H1 (cell line): ENCODE measurements at regions not wholly inside any gene's neighbourhood (a gene's known extent, or its start where the extent isn't known, plus 50 kb on each side); places are given as distances from the start of the nearest gene placed in this dataset.

Experiments used
- CTCF ChIA-PET: fragments of 300-600 bp; sonication (Branson Sonifier 250); formaldehyde crosslinking; loops from one replicate; lab custom pipeline; 2021; ENCODE audit not compliant: partially characterized antibody; lab: Charles Lee
- POLR2A ChIA-PET: fragments of 300-600 bp; sonication (Branson Sonifier 250); formaldehyde crosslinking; loops from one replicate; lab custom pipeline; 2021; ENCODE audit warnings: inconsistent platforms; ENCODE audit not compliant: partially characterized antibody; lab: Charles Lee
- DNase-seq, 2 experiments: peaks; one replicate each; pipeline versions ENCODE4 v3.0.0 to v3.0.0-alpha.2; 2010 to 2022; ENCODE audit warnings: low spot score in 2 of 2, low read depth in 1 of 2, mixed read lengths in 1 of 2
- FAIRE-seq: peaks from 2 replicates; lab custom pipeline; 2011; peaks lifted over from hg19 to GRCh38; lab: Jason Lieb, UNC
- H2AFZ ChIP-seq: 2 replicates; pipeline ENCODE4 v1.8.1; 2012; ENCODE audit warnings: low read length, inconsistent platforms
- H2AK5ac ChIP-seq: 2 replicates; pipeline ENCODE4 v1.6.1; 2013; ENCODE audit warnings: low read depth, low read length
- H2BK120ac ChIP-seq: replicated peaks from 2 replicates; pipeline ENCODE3; 2013; ENCODE audit warnings: low read depth, low read length, inconsistent platforms
- H2BK12ac ChIP-seq: 2 replicates; pipeline ENCODE4 v1.6.1; 2013; ENCODE audit warnings: low read depth, low read length
- H2BK15ac ChIP-seq: 2 replicates; pipeline ENCODE4 v1.6.1; 2013; ENCODE audit warnings: low read length
- H2BK20ac ChIP-seq: 2 replicates; pipeline ENCODE4 v1.6.1; 2013; ENCODE audit warnings: low read length
- H2BK5ac ChIP-seq: 2 replicates; pipeline ENCODE4 v1.6.1; 2013; ENCODE audit warnings: low read depth, low read length
- H3K14ac ChIP-seq: 2 replicates; pipeline ENCODE4 v1.6.1; 2013; ENCODE audit warnings: inconsistent platforms; ENCODE audit not compliant: insufficient read length
- H3K18ac ChIP-seq: 2 replicates; pipeline ENCODE4 v1.6.1; 2013; ENCODE audit warnings: low read length; ENCODE audit errors: extremely low read depth
- H3K23ac ChIP-seq: 2 replicates; pipeline ENCODE4 v1.6.1; 2013; ENCODE audit warnings: inconsistent platforms; ENCODE audit not compliant: insufficient read length
- H3K23me2 ChIP-seq: 2 replicates; pipeline ENCODE4 v1.6.1; 2013; ENCODE audit warnings: low read depth, low read length
- H3K27ac ChIP-seq: 2 replicates; pipeline ENCODE4 v1.6.1; 2011; ENCODE audit warnings: low read depth, low read length, inconsistent platforms
- H3K27me3 ChIP-seq, 4 experiments: replicated peaks in 1 of 4; 1 replicate in 1 of 4; 2 replicates in 3 of 4; pipeline versions ENCODE4 v1.6.1 to v1.8.1; 2011 to 2013; ENCODE audit warnings: low read length in 3 of 4, mild to moderate bottlenecking in 3 of 4, inconsistent platforms in 2 of 4, mixed read lengths in 2 of 4, moderate library complexity in 1 of 4; ENCODE audit not compliant: control insufficient read depth in 3 of 4, insufficient read depth in 3 of 4; ENCODE audit errors: extremely low read depth in 1 of 4
- H3K36me3 ChIP-seq, 4 experiments: 2 replicates each; pipeline versions ENCODE4 v1.6.1 to v1.8.1; 2011 to 2013; ENCODE audit warnings: mild to moderate bottlenecking in 4 of 4, low read length in 3 of 4, moderate library complexity in 2 of 4, control low read depth in 1 of 4, inconsistent platforms in 1 of 4; ENCODE audit not compliant: insufficient read depth in 4 of 4, control insufficient read depth in 2 of 4
- H3K4ac ChIP-seq: replicated peaks from 2 replicates; pipeline ENCODE3; 2013; ENCODE audit warnings: low read length, low read depth, mixed read lengths, inconsistent platforms; ENCODE audit not compliant: insufficient read length
- H3K4me1 ChIP-seq, 4 experiments: replicated peaks in 1 of 4; 1 replicate in 1 of 4; 2 replicates in 3 of 4; pipeline versions ENCODE4 v1.6.1 to v1.8.1; 2011 to 2013; ENCODE audit warnings: low read length in 3 of 4, inconsistent platforms in 2 of 4, mixed read lengths in 1 of 4; ENCODE audit not compliant: insufficient read depth in 4 of 4, control insufficient read depth in 3 of 4
- H3K4me2 ChIP-seq, 2 experiments: 2 replicates each; pipeline versions ENCODE4 v1.6.1 to v1.8.1; 2011 to 2013; ENCODE audit warnings: low read depth in 2 of 2, low read length in 2 of 2, control low read depth in 1 of 2, inconsistent platforms in 1 of 2, mild to moderate bottlenecking in 1 of 2; ENCODE audit not compliant: insufficient read depth in 1 of 2
- H3K4me3 ChIP-seq, 4 experiments: fragments of 200-600, 300-600 bp in 1 of 4; sonication (generic), shearing (Covaris generic), sonication (Bioruptor Twin) in 1 of 4; 2 replicates each; pipeline versions ENCODE4 v1.5.1 to v1.8.1; 2011 to 2016; ENCODE audit warnings: low read length in 4 of 4, low read depth in 3 of 4, control low read depth in 2 of 4, inconsistent platforms in 2 of 4, mild to moderate bottlenecking in 2 of 4, mixed read lengths in 1 of 4, moderate library complexity in 1 of 4; ENCODE audit not compliant: insufficient read depth in 2 of 4; ENCODE audit errors: extremely low read depth in 1 of 4
- H3K56ac ChIP-seq: replicated peaks from 2 replicates; pipeline ENCODE3; 2013; ENCODE audit warnings: low read depth, mild to moderate bottlenecking, mixed read lengths, low read length, inconsistent platforms; ENCODE audit not compliant: insufficient read length
- H3K79me1 ChIP-seq: 2 replicates; pipeline ENCODE4 v1.6.1; 2013; ENCODE audit warnings: low read depth, low read length, control low read depth
- H3K79me2 ChIP-seq, 2 experiments: 2 replicates each; pipeline versions ENCODE4 v1.6.1 to v1.8.1; 2012 to 2013; ENCODE audit warnings: low read length in 2 of 2, mild to moderate bottlenecking in 2 of 2, inconsistent platforms in 1 of 2; ENCODE audit not compliant: insufficient read depth in 2 of 2, control insufficient read depth in 1 of 2
- H3K9ac ChIP-seq, 4 experiments: replicated peaks in 1 of 4; 1 replicate in 1 of 4; 2 replicates in 3 of 4; pipeline versions ENCODE4 v1.6.1 to v1.8.1; 2011 to 2013; ENCODE audit warnings: low read depth in 3 of 4, low read length in 3 of 4, control low read depth in 2 of 4, mild to moderate bottlenecking in 2 of 4, moderate library complexity in 2 of 4, inconsistent platforms in 1 of 4; ENCODE audit errors: extremely low read depth in 1 of 4
- H3K9me3 ChIP-seq, 2 experiments: 2 replicates each; pipeline versions ENCODE4 v1.6.1 to v1.8.1; 2012 to 2013; ENCODE audit warnings: mild to moderate bottlenecking in 2 of 2, moderate library complexity in 2 of 2, control low read depth in 1 of 2, inconsistent platforms in 1 of 2, low read depth in 1 of 2, low read length in 1 of 2, mixed read lengths in 1 of 2; ENCODE audit not compliant: insufficient read depth in 2 of 2
- H4K20me1 ChIP-seq, 2 experiments: replicated peaks in 1 of 2; 2 replicates each; pipeline versions ENCODE3 to v1.8.1; 2011 to 2013; ENCODE audit warnings: inconsistent platforms in 2 of 2, low read length in 2 of 2, mild to moderate bottlenecking in 1 of 2; ENCODE audit not compliant: insufficient read depth in 2 of 2, control insufficient read depth in 1 of 2
- H4K5ac ChIP-seq: 2 replicates; pipeline ENCODE4 v1.6.1; 2013; ENCODE audit warnings: low read length, low read depth, mixed read lengths, inconsistent platforms; ENCODE audit not compliant: insufficient read length
- H4K8ac ChIP-seq: 2 replicates; pipeline ENCODE4 v1.8.0; 2013; ENCODE audit warnings: mild to moderate bottlenecking, moderate library complexity, low read length, inconsistent platforms; ENCODE audit not compliant: insufficient read depth; ENCODE audit errors: extremely low read depth
- H4K91ac ChIP-seq: replicated peaks from 2 replicates; pipeline ENCODE3; 2013; ENCODE audit warnings: low read length, mixed read lengths, inconsistent platforms; ENCODE audit not compliant: insufficient read length
- WGBS, 2 experiments: shearing (Covaris generic) in 1 of 2; methylation state at CpG; one replicate each; pipeline versions ENCODE4 v1.1.6 to v1.1.7; 2013 to 2015; ENCODE audit warnings: low lambda C conversion rate in 2 of 2, mixed read lengths in 2 of 2, inconsistent platforms in 1 of 2, low coverage in 1 of 2, missing lambda C conversion rate in 1 of 2; ENCODE audit not compliant: insufficient replicate concordance in 2 of 2, insufficient coverage in 1 of 2, insufficient read length in 1 of 2; ENCODE audit errors: extremely low coverage in 1 of 2, missing lambda C conversion rate in 1 of 2; 5-methylcytosine and 5-hydroxymethylcytosine counted together

DNA sequence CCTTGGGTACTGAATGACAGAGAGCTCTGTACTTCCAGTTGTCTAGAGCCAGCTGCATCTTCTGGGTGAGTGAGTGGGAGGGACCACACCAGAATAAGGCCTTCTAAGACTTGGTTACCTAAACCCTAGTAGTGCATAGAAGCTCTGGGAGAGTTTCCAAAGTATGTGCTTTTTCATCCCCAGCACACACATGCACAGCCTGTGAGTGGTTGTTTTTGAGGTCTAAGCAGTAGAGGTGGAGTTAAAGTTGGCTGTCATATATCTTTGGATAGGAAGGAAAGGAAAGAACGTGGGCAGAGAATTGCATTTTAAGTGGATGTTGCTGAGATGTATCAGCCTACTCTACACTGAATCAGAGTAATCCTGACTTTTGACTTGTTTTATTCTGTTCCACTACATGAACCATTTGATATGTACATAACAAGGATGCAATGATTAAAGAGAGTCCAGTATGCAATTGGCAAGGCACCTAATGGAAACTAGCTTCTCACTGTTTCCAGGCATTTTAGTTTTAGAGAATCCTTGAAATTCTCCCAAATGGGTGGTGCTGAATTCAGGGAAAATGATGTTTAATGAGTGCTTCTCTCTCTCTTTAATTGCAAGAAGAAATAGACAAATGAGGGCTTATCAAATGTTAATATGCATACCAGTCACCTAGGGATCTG is 51.8 kb upstream of the PRICKLE1 start:
- H2BK20ac ChIP-seq, result no peak overlapping the region
- 100% methylated on average over 1 of the region's 1 CpG; no CpG with 5 or more reads in 1 of the 2 experiments for WGBS, 2 experiments
- H3K23ac ChIP-seq, result no peak overlapping the region
- no peak overlapping the region for H2BK5ac ChIP-seq
- H3K4me3 ChIP-seq, result no peak overlapping the region
- no peaks in the 10 kb centered on the region for H3K79me1 ChIP-seq
- no peak overlapping the region for H4K5ac ChIP-seq
- H2AFZ ChIP-seq, result no peak overlapping the region
- DNase-seq (no peak), FAIRE-seq (no peak)
- no peak overlapping the region for H2AK5ac ChIP-seq
- no peak overlapping the region for H3K9ac ChIP-seq
- no peaks in the 10 kb centered on the region for H3K27me3 ChIP-seq
- no peaks in the 10 kb centered on the region for H4K20me1 ChIP-seq
- H3K9me3 ChIP-seq, result no peaks in the 10 kb centered on the region; a peak in 1 of 4 replicates
- H2BK12ac ChIP-seq, result no peak overlapping the region
- no peaks in the 10 kb centered on the region; a peak in 1 of 7 replicates for H3K4me1 ChIP-seq
- no peak overlapping the region for H3K14ac ChIP-seq
- no peak overlapping the region for H4K8ac ChIP-seq
- ChIA-PET CTCF (no interaction called here), POLR2A (no interaction called here)
- H3K36me3 ChIP-seq, result no peaks in the 10 kb centered on the region
- H2BK15ac ChIP-seq, result no peak overlapping the region
- H4K91ac ChIP-seq, result no peak overlapping the region
- H3K56ac ChIP-seq, result no peak overlapping the region
- no peak overlapping the region for H3K27ac ChIP-seq
- no peak overlapping the region for H3K4ac ChIP-seq
- no peak overlapping the region for H2BK120ac ChIP-seq
- no peaks in the 10 kb centered on the region for H3K23me2 ChIP-seq
- H3K18ac ChIP-seq, result no peak overlapping the region; the same call in 1 of the 2 replicates
- H3K79me2 ChIP-seq, result no peaks in the 10 kb centered on the region
- no peak overlapping the region for H3K4me2 ChIP-seq
